Erythroblast (primary cell): ENCODE measurements at regions not wholly inside any gene's neighbourhood (a gene's known extent, or its start where the extent isn't known, plus 50 kb on each side); places are given as distances from the start of the nearest gene placed in this dataset.

Experiments
- GATA1 ChIP-seq: IDR thresholded peaks from 2 replicates; pipeline ENCODE4 v1.6.1; 2011; ENCODE audit warnings: low read depth, mild to moderate bottlenecking, control low read depth, low read length, moderate library complexity
- POLR2A ChIP-seq: IDR thresholded peaks from 2 replicates; pipeline ENCODE4 v1.6.1; 2011; ENCODE audit warnings: mild to moderate bottlenecking, low read length

DNA sequence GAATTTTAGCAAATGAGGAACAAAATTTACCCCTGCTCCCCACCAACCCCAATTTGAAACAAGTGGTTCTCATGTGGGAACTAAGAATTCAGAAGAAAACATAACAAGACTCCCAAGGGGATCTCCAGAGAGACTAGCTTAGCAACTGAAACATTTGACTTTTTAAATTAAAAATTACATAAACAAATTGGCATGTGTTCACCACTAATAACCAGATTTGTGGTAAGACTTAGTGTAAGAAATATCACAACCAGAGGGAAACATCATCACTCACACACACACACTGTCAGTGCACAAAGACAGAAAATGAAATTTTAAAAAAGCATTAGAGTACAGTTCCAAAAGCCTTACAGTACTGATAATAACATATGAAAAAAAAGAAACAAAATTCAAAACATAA, 348.8 kb downstream of the CGGBP1 start:
- TF ChIP-seq POLR2A (no peak), GATA1 (no peak)
